MM.1S (cell line): ENCODE measurements at regions not wholly inside any gene's neighbourhood (a gene's known extent, or its start where the extent isn't known, plus 50 kb on each side); places are given as distances from the start of the nearest gene placed in this dataset.

Experiments used
- DNase-seq: peaks from one replicate; pipeline ENCODE4 v3.0.0-alpha.2; 2015
- H2AFZ ChIP-seq: fragments of 300-600 bp; sonication (generic); 2 replicates; pipeline ENCODE4 v1.6.0; 2016; ENCODE audit warnings: antibody characterized with exemption, low read length
- H3F3A ChIP-seq: fragments of 300-600 bp; sonication (generic); 2 replicates; pipeline ENCODE4 v1.6.1; 2016; ENCODE audit warnings: mild to moderate bottlenecking, antibody characterized with exemption, low read length, moderate library complexity, mixed read lengths; ENCODE audit not compliant: insufficient read depth
- H3K27ac ChIP-seq: fragments of 300-600 bp; sonication (generic); 2 replicates; pipeline ENCODE4 v1.5.1; 2016; ENCODE audit warnings: mild to moderate bottlenecking, low read length
- H3K27me3 ChIP-seq: fragments of 300-600 bp; sonication (generic); replicated peaks from 2 replicates; pipeline ENCODE4 v1.6.0; 2016; ENCODE audit warnings: low read length; ENCODE audit not compliant: insufficient read depth
- H3K36me3 ChIP-seq: fragments of 300-600 bp; sonication (generic); replicated peaks from 2 replicates; pipeline ENCODE4 v1.6.1; 2016; ENCODE audit warnings: mild to moderate bottlenecking, low read length, mixed read lengths; ENCODE audit not compliant: insufficient read depth
- H3K4me1 ChIP-seq: fragments of 300-600 bp; sonication (generic); 2 replicates; pipeline ENCODE4 v1.6.1; 2016; ENCODE audit warnings: low read length, mixed read lengths
- H3K4me2 ChIP-seq: fragments of 300-600 bp; sonication (generic); 2 replicates; pipeline ENCODE4 v1.6.0; 2016; ENCODE audit warnings: low read depth, low read length
- H3K4me3 ChIP-seq: fragments of 300-600 bp; sonication (generic); 2 replicates; pipeline ENCODE4 v1.5.1; 2016; ENCODE audit warnings: low read length, mixed read lengths
- H3K79me2 ChIP-seq: fragments of 300-600 bp; sonication (generic); 2 replicates; pipeline ENCODE4 v1.6.1; 2016; ENCODE audit warnings: mixed run types, low read length, mixed read lengths
- H3K9ac ChIP-seq: fragments of 300-600 bp; sonication (generic); 2 replicates; pipeline ENCODE4 v1.6.1; 2016; ENCODE audit warnings: low read length, mixed read lengths
- H3K9me2 ChIP-seq: fragments of 300-600 bp; sonication (generic); replicated peaks from 2 replicates; pipeline ENCODE4 v1.6.1; 2016; ENCODE audit warnings: mild to moderate bottlenecking, low read length, mixed read lengths; ENCODE audit not compliant: insufficient read depth
- H3K9me3 ChIP-seq: fragments of 300-600 bp; sonication (generic); replicated peaks from 2 replicates; pipeline ENCODE4 v1.6.1; 2016; ENCODE audit warnings: mild to moderate bottlenecking, low read length, mixed read lengths; ENCODE audit not compliant: insufficient read depth
- H4K20me1 ChIP-seq: fragments of 300-600 bp; sonication (generic); 2 replicates; pipeline ENCODE4 v1.6.1; 2016; ENCODE audit warnings: mild to moderate bottlenecking, low read length, moderate library complexity, mixed read lengths; ENCODE audit not compliant: insufficient read depth
- EZH2 ChIP-seq: fragments of 300-600 bp; sonication (generic); optimal IDR thresholded peaks from 2 replicates; pipeline ENCODE3; 2017; ENCODE audit warnings: low read depth, mild to moderate bottlenecking, antibody characterized with exemption, low read length, mixed read lengths
- EZH2phosphoT487 ChIP-seq: fragments of 300-600 bp; sonication (generic); IDR thresholded peaks from 2 replicates; pipeline ENCODE4 v1.6.1; 2018; ENCODE audit warnings: antibody characterized with exemption, low read length
- TF ChIP-seq, protein P1 (sequence below): fragments of 300-600 bp; sonication (generic); IDR thresholded peaks from 2 replicates; pipeline ENCODE4 v1.5.1; 2016; ENCODE audit warnings: antibody characterized with exemption, low read length, mixed read lengths

DNA sequence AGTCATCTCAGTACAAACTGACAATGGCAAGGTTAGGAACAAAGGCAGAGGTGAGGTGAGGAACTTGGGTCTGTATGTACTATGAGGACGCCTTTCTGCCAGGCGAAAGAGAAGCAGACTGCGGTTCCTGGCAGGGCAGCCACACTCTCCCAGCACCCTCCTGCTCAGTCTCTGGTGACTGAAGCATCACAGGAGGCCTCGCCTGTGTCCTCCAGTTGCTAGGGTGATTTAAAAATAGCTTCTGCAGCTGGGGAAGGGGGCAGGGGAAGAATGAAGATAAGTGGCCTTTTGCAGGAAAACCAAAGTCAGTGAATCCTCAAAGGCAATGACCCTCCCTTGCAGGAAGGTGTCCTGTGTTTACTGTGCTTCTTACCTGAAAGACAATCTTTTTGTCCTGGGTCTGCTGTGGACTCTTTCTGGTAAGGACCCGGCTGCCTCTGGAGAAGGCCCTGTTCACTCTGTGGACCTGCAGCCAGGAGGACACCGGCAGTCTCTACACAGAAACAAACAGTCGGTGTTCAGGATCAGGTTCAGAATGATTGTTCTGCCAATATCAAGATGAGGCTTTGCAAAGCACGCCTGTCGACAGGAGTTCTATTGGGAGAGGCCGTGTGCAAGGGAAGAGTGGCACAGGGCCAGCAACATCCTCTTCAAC lies 65.7 kb upstream of the DGKG start:
- no peak overlapping the region for H2AFZ ChIP-seq

GRCh38 chr3:186425788-186426730 lies 64.0 kb upstream of the DGKG start:
- Histone ChIP-seq H4K20me1 (no peaks in the 10 kb centered on the region), H3K27ac (no peak overlapping the region), H3K9me2 (no peaks in the 10 kb centered on the region), H3K4me2 (no peak overlapping the region), H3K9ac (no peak overlapping the region), H3K36me3 (no peaks in the 10 kb centered on the region), H3K9me3 (no peaks in the 10 kb centered on the region), H3F3A (no peaks in the 10 kb centered on the region), H3K4me3 (no peak overlapping the region), H2AFZ (no peak overlapping the region), H3K4me1 (peaks cover 9% of the 10 kb centered on the region; the same call in 1 of the 2 replicates), H3K79me2 (no peaks in the 10 kb centered on the region), H3K27me3 (no peaks in the 10 kb centered on the region)
- DNase-seq, result no peak
- TF ChIP-seq EZH2, result no peak
- TF ChIP-seq EZH2phosphoT487, result no peak
- TF ChIP-seq, protein P1, sequence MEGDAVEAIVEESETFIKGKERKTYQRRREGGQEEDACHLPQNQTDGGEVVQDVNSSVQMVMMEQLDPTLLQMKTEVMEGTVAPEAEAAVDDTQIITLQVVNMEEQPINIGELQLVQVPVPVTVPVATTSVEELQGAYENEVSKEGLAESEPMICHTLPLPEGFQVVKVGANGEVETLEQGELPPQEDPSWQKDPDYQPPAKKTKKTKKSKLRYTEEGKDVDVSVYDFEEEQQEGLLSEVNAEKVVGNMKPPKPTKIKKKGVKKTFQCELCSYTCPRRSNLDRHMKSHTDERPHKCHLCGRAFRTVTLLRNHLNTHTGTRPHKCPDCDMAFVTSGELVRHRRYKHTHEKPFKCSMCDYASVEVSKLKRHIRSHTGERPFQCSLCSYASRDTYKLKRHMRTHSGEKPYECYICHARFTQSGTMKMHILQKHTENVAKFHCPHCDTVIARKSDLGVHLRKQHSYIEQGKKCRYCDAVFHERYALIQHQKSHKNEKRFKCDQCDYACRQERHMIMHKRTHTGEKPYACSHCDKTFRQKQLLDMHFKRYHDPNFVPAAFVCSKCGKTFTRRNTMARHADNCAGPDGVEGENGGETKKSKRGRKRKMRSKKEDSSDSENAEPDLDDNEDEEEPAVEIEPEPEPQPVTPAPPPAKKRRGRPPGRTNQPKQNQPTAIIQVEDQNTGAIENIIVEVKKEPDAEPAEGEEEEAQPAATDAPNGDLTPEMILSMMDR, result peak; percentile 18; the same call in 1 of the 2 replicates

More for the DNA sequence above, 65.7 kb upstream of the DGKG start:
- no peaks in the 10 kb centered on the region for H3K9me3 ChIP-seq
- no peak overlapping the region for H3K4me2 ChIP-seq
- no peaks in the 10 kb centered on the region for H3K79me2 ChIP-seq
- no peak overlapping the region for H3K4me3 ChIP-seq
- peaks cover 9% of the 10 kb centered on the region; the same call in 1 of the 2 replicates for H3K4me1 ChIP-seq
- no peak overlapping the region for H3K27ac ChIP-seq
- H3F3A ChIP-seq, result no peaks in the 10 kb centered on the region
- no peaks in the 10 kb centered on the region for H3K9me2 ChIP-seq
- TF ChIP-seq EZH2 (no peak), EZH2phosphoT487 (no peak)
- TF ChIP-seq, protein P1, result no peak
- H3K9ac ChIP-seq, result no peak overlapping the region
- no peaks in the 10 kb centered on the region for H3K27me3 ChIP-seq
- H4K20me1 ChIP-seq, result no peaks in the 10 kb centered on the region
- peak; percentile 31 for DNase-seq
- no peaks in the 10 kb centered on the region for H3K36me3 ChIP-seq

DNA sequence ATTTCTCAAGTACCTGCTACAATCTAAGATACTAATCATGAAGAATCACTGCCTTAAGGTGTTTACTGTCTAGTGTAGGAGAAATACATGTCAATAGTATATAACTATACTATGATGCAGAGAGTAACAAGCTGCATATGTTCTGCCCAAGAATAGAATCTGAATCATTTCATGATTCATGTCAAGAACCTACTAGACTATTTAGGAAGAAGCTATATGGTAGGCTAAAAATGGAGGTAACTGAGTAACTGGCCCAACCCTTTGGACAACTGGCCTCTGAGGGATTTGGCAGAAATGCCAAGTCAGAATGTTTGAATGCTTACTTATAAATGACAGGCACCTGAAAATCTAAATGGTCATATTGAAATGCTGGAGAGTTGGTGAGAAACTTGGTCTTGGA lies 59.9 kb upstream of the DGKG start:
- Histone ChIP-seq H3K27me3 (no peaks in the 10 kb centered on the region), H3F3A (no peaks in the 10 kb centered on the region), H4K20me1 (no peaks in the 10 kb centered on the region), H3K9ac (no peak overlapping the region), H3K27ac (no peak overlapping the region), H3K4me3 (no peak overlapping the region), H3K9me3 (no peaks in the 10 kb centered on the region), H3K79me2 (no peaks in the 10 kb centered on the region), H3K9me2 (no peaks in the 10 kb centered on the region), H3K4me1 (no peaks in the 10 kb centered on the region), H3K36me3 (no peaks in the 10 kb centered on the region), H2AFZ (no peak overlapping the region), H3K4me2 (no peak overlapping the region)
- TF ChIP-seq, protein P1, result no peak
- TF ChIP-seq EZH2phosphoT487 (no peak), EZH2 (no peak)
- DNase-seq, result no peak
